B cell (primary cell): ENCODE measurements at regions not wholly inside any gene's neighbourhood (a gene's known extent, or its start where the extent isn't known, plus 50 kb on each side); places are given as distances from the start of the nearest gene placed in this dataset.

Source experiments
- ATAC-seq: fragments of 200-7000 bp; cut with Tn5 transposase; one replicate; pipeline ENCODE4 v1.10.0; 2021; ENCODE audit warnings: low read depth, mild to moderate bottlenecking, moderate number of reproducible peaks, moderate library complexity
- CTCF ChIA-PET: fragments of 350-600 bp; sonication (Branson Sonifier 250); formaldehyde crosslinking; loops from one replicate; lab custom pipeline; 2021; ENCODE audit warnings: antibody characterized with exemption, inconsistent platforms; lab: Charles Lee
- POLR2A ChIA-PET: fragments of 350-600 bp; sonication (Branson Sonifier 250); formaldehyde crosslinking; loops from one replicate; lab custom pipeline; 2021; ENCODE audit warnings: antibody characterized with exemption; lab: Charles Lee
- DNase-seq: peaks from one replicate; pipeline ENCODE4 v3.0.0; 2013
- H2AFZ ChIP-seq: 2 replicates; pipeline ENCODE4 v1.6.1; 2012; ENCODE audit warnings: mild to moderate bottlenecking, low read depth, low read length; ENCODE audit not compliant: insufficient read depth, poor library complexity, severe bottlenecking
- H3K27ac ChIP-seq, 2 donors: 1 replicate in 1 of 2; 2 replicates in 1 of 2; pipeline ENCODE4 v1.5.1; 2012 to 2013; ENCODE audit warnings: low read length in 2 of 2, mild to moderate bottlenecking in 2 of 2, moderate library complexity in 1 of 2
- H3K27me3 ChIP-seq, 4 experiments: fragments of 200-600 bp in 1 of 4; sonication (generic) in 1 of 4; replicated peaks in 1 of 4; 1 replicate in 2 of 4; 2 replicates in 2 of 4; pipeline versions ENCODE4 v1.6.1 to v1.7.0; 2013 to 2016; ENCODE audit warnings: low read length in 3 of 4, mild to moderate bottlenecking in 2 of 4, mixed read lengths in 1 of 4, moderate library complexity in 1 of 4; ENCODE audit not compliant: insufficient read depth in 4 of 4, control insufficient read depth in 3 of 4; ENCODE audit errors: control extremely low read depth in 1 of 4
- H3K36me3 ChIP-seq, 2 experiments: replicated peaks in 1 of 2; 1 replicate in 1 of 2; 2 replicates in 1 of 2; pipeline versions ENCODE4 v1.6.1 to v1.7.1; 2013; ENCODE audit warnings: low read length in 1 of 2; ENCODE audit not compliant: insufficient read depth in 2 of 2, control insufficient read depth in 1 of 2; ENCODE audit errors: control extremely low read depth in 1 of 2, extremely low read depth in 1 of 2
- H3K4me1 ChIP-seq, 2 donors: fragments of 200-600 bp in 1 of 2; sonication (generic) in 1 of 2; 1 replicate in 1 of 2; 2 replicates in 1 of 2; pipeline versions ENCODE4 v1.5.1 to v1.6.1; 2013 to 2017; ENCODE audit warnings: low read length in 2 of 2; ENCODE audit not compliant: control insufficient read depth in 2 of 2, insufficient read depth in 2 of 2
- H3K4me2 ChIP-seq: replicated peaks from 2 replicates; pipeline ENCODE3; 2012; ENCODE audit warnings: mild to moderate bottlenecking, low read depth, low read length; ENCODE audit not compliant: poor library complexity, severe bottlenecking
- H3K4me3 ChIP-seq, 5 experiments: fragments of 200-600 bp in 1 of 5; sonication (generic) in 1 of 5; 1 replicate in 3 of 5; 2 replicates in 2 of 5; pipeline versions ENCODE4 v1.5.1 to v1.7.0; 2011 to 2016; ENCODE audit warnings: low read length in 4 of 5, mild to moderate bottlenecking in 4 of 5, low read depth in 2 of 5, control low read depth in 1 of 5, moderate library complexity in 1 of 5; ENCODE audit not compliant: insufficient read depth in 1 of 5; ENCODE audit errors: control extremely low read depth in 1 of 5, extremely low read depth in 1 of 5
- H3K79me2 ChIP-seq: fragments of 200-600 bp; sonication (generic); one replicate; pipeline ENCODE4 v1.6.0; 2016; ENCODE audit warnings: low read length; ENCODE audit not compliant: control insufficient read depth, insufficient read depth
- H3K9ac ChIP-seq: fragments of 200-600 bp; sonication (generic); 2 replicates; pipeline ENCODE4 v1.6.1; 2017; ENCODE audit warnings: mild to moderate bottlenecking, low read length, moderate library complexity
- H3K9me3 ChIP-seq, 3 donors: one replicate each; pipeline versions ENCODE4 v1.6.1 to v1.7.1; 2013; ENCODE audit warnings: low read length in 2 of 3; ENCODE audit not compliant: control insufficient read depth in 2 of 3, insufficient read depth in 1 of 3; ENCODE audit errors: control extremely low read depth in 1 of 3
- H4K20me1 ChIP-seq: 2 replicates; pipeline ENCODE4 v1.6.0; 2012; ENCODE audit warnings: mild to moderate bottlenecking, low read length; ENCODE audit not compliant: insufficient read depth, control insufficient read depth, poor library complexity, severe bottlenecking
- H3K27ac Mint-ChIP-seq: one replicate; pipeline ENCODE4 v1.8.0; 2021; ENCODE audit warnings: mixed read lengths
- H3K27me3 Mint-ChIP-seq: one replicate; pipeline ENCODE4 v1.8.0; 2021; ENCODE audit warnings: mixed read lengths
- H3K4me1 Mint-ChIP-seq: one replicate; pipeline ENCODE4 v1.8.0; 2021; ENCODE audit warnings: mixed read lengths
- H3K4me3 Mint-ChIP-seq: one replicate; pipeline ENCODE4 v1.8.0; 2021; ENCODE audit warnings: mixed read lengths
- H3K9me3 Mint-ChIP-seq: one replicate; pipeline ENCODE4 v1.8.0; 2022; ENCODE audit warnings: mixed read lengths; ENCODE audit not compliant: insufficient read depth
- CTCF ChIP-seq: fragments of 200-600 bp; IDR thresholded peaks from one replicate; pipeline ENCODE4 v1.8.0; 2022; ENCODE audit warnings: antibody characterized with exemption, mild to moderate bottlenecking
- EZH2 ChIP-seq: IDR thresholded peaks from 2 replicates; pipeline ENCODE4 v1.6.1; 2012; ENCODE audit warnings: borderline replicate concordance, low read depth, mild to moderate bottlenecking, moderate library complexity, low read length; ENCODE audit not compliant: insufficient read depth, poor library complexity, severe bottlenecking
- WGBS: methylation state at CpG from one replicate; pipeline ENCODE4 v1.1.5; 2013; ENCODE audit warnings: missing lambda C conversion rate; ENCODE audit not compliant: insufficient coverage; 5-methylcytosine and 5-hydroxymethylcytosine counted together
- intact Hi-C: fragments of 100-400 bp; cut with micrococcal nuclease; formaldehyde crosslinking; loops from one replicate; pipeline ENCODE4 v1.10.0; 2022

GRCh38 chr11:122173587-122173986 lies 57.6 kb upstream of the BLID start:
- Histone ChIP-seq H3K4me1 (no peaks in the 10 kb centered on the region), H3K27me3 (no peaks in the 10 kb centered on the region), H3K9ac (no peak overlapping the region), H2AFZ (no peak overlapping the region), H3K27ac (no peak overlapping the region), H3K4me3 (no peak overlapping the region), H3K4me2 (no peak overlapping the region), H3K79me2 (no peaks in the 10 kb centered on the region), H3K36me3 (no peaks in the 10 kb centered on the region), H3K9me3 (no peaks in the 10 kb centered on the region), H4K20me1 (no peaks in the 10 kb centered on the region)
- Mint-ChIP-seq H3K9me3 (no peaks in the 10 kb centered on the region), H3K27ac (no peak overlapping the region), H3K27me3 (no peaks in the 10 kb centered on the region), H3K4me1 (no peaks in the 10 kb centered on the region), H3K4me3 (no peak overlapping the region)
- intact Hi-C loops: no loop called here
- DNase-seq (no peak), ATAC-seq (no peak)
- POLR2A ChIA-PET: no interaction called here
- CTCF ChIA-PET: no interaction called here
- no peak for TF ChIP-seq CTCF
- TF ChIP-seq EZH2: no peak
- WGBS: no CpG with 5 or more reads among the region's 4 CpGs

- H3K27ac ChIP-seq: no peak overlapping the region
- no peaks in the 10 kb centered on the region for H3K79me2 ChIP-seq
- Mint-ChIP-seq H3K27ac (no peak overlapping the region), H3K4me3 (no peak overlapping the region), H3K4me1 (no peaks in the 10 kb centered on the region), H3K9me3 (no peaks in the 10 kb centered on the region), H3K27me3 (peaks cover 2% of the 10 kb centered on the region)
- ATAC-seq (no peak), DNase-seq (no peak)
- no peak overlapping the region for H3K4me2 ChIP-seq
- H3K9ac ChIP-seq: no peak overlapping the region
- H2AFZ ChIP-seq: no peak overlapping the region
- H4K20me1 ChIP-seq: no peaks in the 10 kb centered on the region
- ChIA-PET POLR2A (no interaction called here), CTCF (no interaction called here)
- no CpG with 5 or more reads among the region's 1 CpG for WGBS
- no peaks in the 10 kb centered on the region for H3K4me1 ChIP-seq
- no peaks in the 10 kb centered on the region for H3K36me3 ChIP-seq
- no peaks in the 10 kb centered on the region for H3K27me3 ChIP-seq
- H3K9me3 ChIP-seq: no peaks in the 10 kb centered on the region
- TF ChIP-seq CTCF: no peak
- TF ChIP-seq EZH2: no peak
- intact Hi-C loops: no loop called here
- no peak overlapping the region for H3K4me3 ChIP-seq
Observed at GRCh38 chr11:122173074-122173450, 57.0 kb upstream of the BLID start.
